T-helper 22 cell (primary cell): ENCODE measurements at regions not wholly inside any gene's neighbourhood (a gene's known extent, or its start where the extent isn't known, plus 50 kb on each side); places are given as distances from the start of the nearest gene placed in this dataset.
"Not testable (repeated sequence)": the region's sequence is repeated elsewhere in the genome, so short reads cannot be mapped to it uniquely, and the experiment has no call there.

Source experiments
- DNase-seq: peaks from one replicate; pipeline ENCODE4 v3.0.0-alpha.2; 2020; ENCODE audit warnings: low read depth

GRCh38 chr2:220779931-220780330 lies 792.2 kb downstream of the EPHA4 start:
- DNase-seq = no peak

GRCh38 chr2:220781622-220782241 lies 790.4 kb downstream of the EPHA4 start:
- no peak for DNase-seq

- no peak for DNase-seq
These were observed 789.4 kb downstream of the EPHA4 start for GRCh38 chr2:220782609-220783113.

- no peak for DNase-seq
These were observed 788.4 kb downstream of the EPHA4 start for GRCh38 chr2:220783671-220784070.

- DNase-seq = no peak
These were observed 786.9 kb downstream of the EPHA4 start for GRCh38 chr2:220785178-220785577.

- no peak for DNase-seq
These were observed 785.9 kb downstream of the EPHA4 start for GRCh38 chr2:220786216-220786615.

GRCh38 chr2:220787251-220787650 lies 784.9 kb downstream of the EPHA4 start:
- no peak for DNase-seq

GRCh38 chr2:220789961-220790360 lies 782.1 kb downstream of the EPHA4 start:
- no peak for DNase-seq

- DNase-seq = no peak
These were observed 776.4 kb downstream of the EPHA4 start for GRCh38 chr2:220795705-220796104.

GRCh38 chr2:220811115-220811514 lies 761.0 kb downstream of the EPHA4 start:
- DNase-seq = no peak

- no peak for DNase-seq
These were observed 760.0 kb downstream of the EPHA4 start for GRCh38 chr2:220811952-220812570.

GRCh38 chr2:220814441-220814840 lies 757.7 kb downstream of the EPHA4 start:
- no peak for DNase-seq

GRCh38 chr2:220815698-220816097 lies 756.4 kb downstream of the EPHA4 start:
- DNase-seq = no peak

GRCh38 chr2:220821683-220822082 lies 750.4 kb downstream of the EPHA4 start:
- no peak for DNase-seq

GRCh38 chr2:220823590-220823989 lies 748.5 kb downstream of the EPHA4 start:
- not testable (repeated sequence) for DNase-seq

- DNase-seq = no peak
These were observed 738.7 kb downstream of the EPHA4 start for GRCh38 chr2:220833446-220833845.

GRCh38 chr2:220835583-220835982 lies 736.5 kb downstream of the EPHA4 start:
- no peak for DNase-seq

GRCh38 chr2:220837226-220837625 lies 734.9 kb downstream of the EPHA4 start:
- DNase-seq = no peak

GRCh38 chr2:220842901-220843665 lies 729.0 kb downstream of the EPHA4 start:
- DNase-seq = no peak

- no peak for DNase-seq
These were observed 726.3 kb downstream of the EPHA4 start for GRCh38 chr2:220845766-220846273.

- no peak for DNase-seq
These were observed 725.1 kb downstream of the EPHA4 start for GRCh38 chr2:220847006-220847405.

GRCh38 chr2:220847589-220847988 lies 724.5 kb downstream of the EPHA4 start:
- DNase-seq = no peak

GRCh38 chr2:220849433-220849832 lies 722.7 kb downstream of the EPHA4 start:
- no peak for DNase-seq
